CD4-positive, alpha-beta T cell treated with Interleukin-4 for 1 hour (primary cell): ENCODE measurements at regions not wholly inside any gene's neighbourhood (a gene's known extent, or its start where the extent isn't known, plus 50 kb on each side); places are given as distances from the start of the nearest gene placed in this dataset.

Source experiments
- DNase-seq, 2 donors: peaks; one replicate each; pipeline ENCODE4 v3.0.0-alpha.2; 2020 to 2022

GRCh38 chr16:85394456-85395206, 218.5 kb upstream of the GSE1 start:
- DNase-seq: peak in 1 of 2 donors; percentile 5

DNA sequence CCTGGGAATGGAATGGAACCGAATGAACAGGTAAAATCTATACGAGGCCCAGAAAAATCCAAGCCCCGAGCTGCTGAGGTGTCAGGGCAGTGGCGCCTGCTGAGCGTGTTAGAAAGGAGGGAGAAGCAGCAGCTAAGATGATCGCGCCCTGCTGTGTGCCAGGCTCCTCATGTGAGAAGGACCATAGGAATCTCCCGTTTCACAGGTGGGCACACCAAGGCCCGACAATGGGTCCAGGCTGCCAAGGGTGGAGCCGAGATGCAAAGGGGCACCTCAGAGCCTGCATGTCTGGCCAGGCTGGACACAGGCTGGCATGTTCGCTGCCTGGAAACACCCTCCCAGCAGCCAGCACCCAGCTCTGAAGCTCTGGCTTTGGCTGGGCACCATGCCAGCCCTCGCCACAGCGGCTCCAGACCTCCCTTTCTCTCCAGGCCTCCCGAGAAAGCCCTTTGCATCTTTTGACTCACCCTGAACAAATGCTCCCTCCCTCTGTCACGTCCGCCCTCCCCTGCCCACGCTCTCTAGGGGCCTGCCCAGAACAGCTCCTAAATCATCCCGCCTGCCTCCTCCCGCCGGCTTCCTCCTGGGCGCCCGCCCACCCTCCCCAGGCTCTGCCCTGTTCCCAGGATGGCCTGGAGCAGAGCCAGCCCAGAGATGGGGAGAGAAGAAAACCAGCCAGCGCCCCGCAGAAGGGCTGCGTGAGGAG, 217.8 kb upstream of the GSE1 start:
- DNase-seq: peak in 1 of 2 donors; percentile 1

GRCh38 chr16:85395913-85396878, 216.9 kb upstream of the GSE1 start:
- peak in 1 of 2 donors; percentile 6 for DNase-seq

DNA sequence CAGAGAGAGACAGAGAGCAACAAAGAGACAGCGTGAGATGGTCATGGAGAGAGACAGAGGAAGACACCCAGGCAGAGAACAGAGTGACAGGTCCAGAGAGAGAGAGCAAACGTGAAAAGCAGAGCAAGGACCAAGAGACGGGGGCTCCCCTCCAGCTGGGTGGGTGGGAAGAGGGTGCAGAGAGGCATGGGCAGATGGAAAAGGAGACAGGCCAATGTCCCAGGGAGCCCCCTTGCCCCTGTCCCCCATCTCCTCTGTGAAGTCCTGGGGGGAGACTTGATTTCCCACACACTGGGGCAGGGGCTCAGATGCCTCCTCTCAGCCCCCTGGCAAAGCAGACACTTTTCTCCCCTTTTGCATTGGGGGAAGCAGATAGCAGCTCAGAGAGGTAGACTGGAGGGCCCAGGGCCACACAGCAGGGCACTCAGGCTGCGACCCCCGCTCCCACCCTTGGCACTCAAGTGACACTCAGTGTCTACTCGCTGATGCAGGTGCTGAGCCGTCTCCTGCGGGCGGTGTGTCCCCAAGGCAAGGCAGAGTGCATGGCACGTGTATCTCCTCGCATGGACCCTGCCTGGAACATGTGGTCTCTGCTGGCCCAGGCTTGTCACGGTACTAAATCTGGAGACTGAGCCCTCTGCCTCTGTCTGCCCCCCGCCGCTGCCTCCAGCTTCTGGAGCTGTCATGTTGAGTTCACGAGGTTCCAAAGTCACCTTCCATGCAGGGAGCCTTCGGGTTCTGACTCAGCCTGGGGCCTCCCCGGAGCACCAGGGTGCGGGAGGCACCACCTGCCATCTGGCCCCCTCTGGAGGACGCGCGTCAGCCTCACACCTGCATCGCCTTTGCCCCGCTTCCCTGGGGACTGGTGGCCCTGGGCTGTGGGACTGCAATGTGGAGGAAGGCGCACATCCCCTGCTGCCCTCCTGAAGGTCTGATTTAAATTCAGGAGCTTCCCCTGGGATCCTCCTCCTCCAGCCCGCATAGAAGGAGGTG, 215.9 kb upstream of the GSE1 start:
- DNase-seq: peak in 1 of 2 donors; percentile 5

DNA sequence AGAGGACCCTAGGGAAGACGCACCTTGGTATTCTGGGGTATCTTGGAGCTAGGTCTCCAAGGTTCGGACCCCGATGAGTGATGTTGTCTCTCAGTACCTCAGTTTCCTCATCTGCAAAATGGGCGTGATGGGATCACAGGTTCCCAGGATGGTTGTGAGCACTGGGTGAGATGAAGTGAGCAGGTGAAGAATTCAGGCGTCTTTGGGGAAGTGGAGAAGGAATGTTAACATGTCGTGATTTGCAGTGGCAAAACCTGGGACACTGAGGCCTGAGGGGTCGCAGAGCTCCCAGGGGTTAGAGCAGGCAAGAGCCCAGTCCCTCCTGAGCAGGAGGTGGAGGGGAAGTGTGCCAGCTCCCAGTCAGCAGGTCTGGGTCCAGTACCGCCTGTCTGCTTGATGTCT, 215.1 kb upstream of the GSE1 start:
- no peak for DNase-seq

DNA sequence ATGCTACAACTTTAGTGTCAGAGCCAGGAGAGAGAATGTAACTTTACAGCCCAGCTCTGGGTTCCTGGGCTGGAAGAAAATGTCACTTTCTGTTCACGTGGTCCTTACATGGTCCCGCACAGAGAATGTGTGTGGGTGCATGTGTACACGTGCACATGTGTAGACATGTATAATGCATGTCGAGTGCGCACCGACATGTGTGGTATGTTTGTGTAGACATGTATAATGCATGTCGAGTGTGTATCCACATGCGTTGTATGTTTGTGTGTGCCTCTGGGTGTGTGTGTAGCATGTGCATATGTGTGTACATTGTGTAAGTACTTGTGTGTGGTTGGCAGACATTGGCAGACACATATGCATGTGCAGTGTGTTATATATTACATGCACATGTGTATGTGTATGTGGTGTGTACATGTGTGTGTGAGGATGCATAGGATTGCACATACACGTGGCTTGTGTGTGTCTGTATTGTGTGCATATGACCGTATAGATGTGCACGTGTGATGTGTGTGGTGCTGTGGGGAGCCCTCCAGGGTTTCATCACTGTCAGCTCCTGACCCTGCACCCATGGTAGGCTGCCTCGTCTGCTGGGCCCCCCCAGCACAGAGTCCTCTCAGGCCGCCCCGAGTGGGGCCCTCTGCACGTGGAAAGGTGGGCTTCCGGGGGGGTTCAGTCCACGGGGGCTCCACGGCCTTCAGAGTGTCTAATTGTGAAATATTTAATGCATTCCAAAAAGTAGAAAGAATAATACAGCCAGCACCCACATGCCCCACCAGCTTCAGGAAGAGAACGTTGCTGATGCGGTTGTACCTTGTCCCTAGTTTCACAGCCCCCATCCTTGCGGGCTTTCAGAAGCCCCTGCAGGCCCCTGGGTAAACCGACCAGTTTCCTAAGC, 214.2 kb upstream of the GSE1 start:
- no peak for DNase-seq

- DNase-seq: no peak
These were observed 213.4 kb upstream of the GSE1 start for GRCh38 chr16:85399583-85400284.

DNA sequence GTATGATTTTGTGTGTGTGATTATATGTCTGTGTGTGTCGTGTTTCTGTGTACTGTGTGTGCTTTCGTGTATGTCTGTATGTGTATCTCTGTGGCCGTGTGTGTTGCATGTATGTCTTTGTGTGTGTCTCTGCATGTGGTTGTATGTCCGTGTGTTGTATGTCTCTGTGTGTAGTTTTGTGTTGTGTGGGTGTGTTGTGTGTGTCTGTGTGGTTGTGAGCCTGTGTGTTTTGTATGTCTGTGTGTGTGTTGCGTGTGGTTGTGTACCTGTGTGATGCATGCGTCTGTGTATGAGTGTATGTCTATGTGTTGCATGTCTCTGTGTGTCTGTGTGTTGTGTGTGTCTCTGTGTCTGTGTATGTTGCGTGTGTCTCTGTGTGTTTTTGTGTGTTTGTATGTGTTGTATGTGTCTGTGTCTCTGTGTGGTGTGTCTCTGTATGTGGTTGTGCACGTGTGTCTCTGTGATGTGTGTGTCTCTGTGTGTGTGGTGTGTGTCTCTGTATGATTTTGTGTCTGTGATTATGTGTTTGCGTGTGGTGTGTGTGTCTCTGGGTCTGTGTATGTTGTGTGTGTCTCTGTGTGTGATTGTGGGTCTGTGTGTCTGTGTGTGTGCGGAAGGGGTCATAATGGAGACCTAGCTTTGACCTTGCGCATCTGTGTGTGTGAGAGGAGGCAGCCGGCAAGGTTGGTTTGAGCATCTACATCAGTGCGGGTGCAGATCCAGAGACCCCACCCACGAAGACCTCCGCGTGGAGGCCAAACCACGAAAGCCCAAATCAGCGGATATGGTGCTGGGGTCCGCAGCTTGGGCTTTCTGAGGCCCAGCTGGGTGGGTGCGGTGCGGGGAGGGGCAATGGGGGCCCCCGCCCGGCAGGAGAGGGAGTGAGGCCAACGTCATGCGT, 212.6 kb upstream of the GSE1 start:
- DNase-seq: no peak

GRCh38 chr16:85401370-85401916, 211.7 kb upstream of the GSE1 start:
- DNase-seq: no peak

GRCh38 chr16:85401917-85402766, 211.0 kb upstream of the GSE1 start:
- DNase-seq: no peak

DNA sequence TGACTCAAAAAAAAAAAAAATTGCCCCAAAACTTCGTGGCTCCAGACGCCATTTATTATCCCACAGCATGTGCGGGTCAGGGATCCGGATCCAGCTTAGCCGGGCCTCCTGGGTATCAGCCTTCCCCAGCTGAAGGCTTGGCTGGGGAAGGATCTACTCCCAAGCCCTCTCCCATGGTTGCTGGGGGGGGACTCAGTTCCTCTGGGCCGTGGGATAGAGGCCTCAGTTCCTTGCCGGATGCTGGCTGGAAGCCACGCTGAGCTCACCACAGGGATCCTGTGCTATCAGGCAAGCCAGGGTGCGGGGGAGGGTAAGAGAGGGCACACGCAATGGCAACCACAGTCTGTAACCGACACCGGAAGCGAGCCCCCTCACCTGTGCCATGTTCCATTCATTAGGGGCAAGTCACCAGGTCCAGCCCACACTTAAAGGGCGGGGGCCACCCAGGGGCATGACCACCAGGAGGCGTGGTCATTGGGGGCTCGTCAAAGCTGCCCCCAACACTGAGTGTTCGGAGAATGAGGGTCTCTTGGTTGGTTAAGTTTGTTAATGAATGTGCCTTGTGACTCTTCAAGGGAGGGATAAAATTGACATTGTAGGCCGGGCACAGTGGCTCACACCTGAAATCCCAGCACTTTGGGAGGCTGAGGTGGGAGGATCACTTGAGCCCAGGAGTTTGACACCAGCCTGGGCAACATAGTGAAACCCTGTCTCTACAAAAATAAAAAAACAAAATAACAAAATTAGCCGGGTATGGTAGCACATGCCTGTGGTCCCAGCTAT, 210.0 kb upstream of the GSE1 start:
- DNase-seq: peak in 1 of 2 donors; percentile 10

DNA sequence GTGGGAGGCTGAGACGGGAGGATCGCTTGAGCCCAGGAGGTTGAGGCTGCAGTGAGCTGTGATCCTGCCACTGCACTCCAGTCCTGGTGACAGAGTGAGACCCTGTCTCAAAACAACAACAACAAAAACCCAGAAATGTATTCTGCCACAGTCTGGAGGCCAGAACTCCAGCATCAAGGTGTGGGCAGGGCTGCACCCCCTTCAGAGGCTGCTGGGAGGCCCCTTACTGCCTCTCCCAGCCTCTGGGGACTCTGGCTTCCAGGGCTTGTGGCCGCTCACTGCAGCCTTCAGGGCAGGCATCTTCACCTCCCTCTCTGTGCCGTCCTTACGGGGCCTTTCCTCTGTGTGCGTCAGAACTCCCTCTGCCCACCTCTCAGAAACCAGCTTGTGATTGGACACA, 209.4 kb upstream of the GSE1 start:
- no peak for DNase-seq

GRCh38 chr16:85412911-85413520, 200.1 kb upstream of the GSE1 start:
- peak in 1 of 2 donors; percentile 2 for DNase-seq

DNA sequence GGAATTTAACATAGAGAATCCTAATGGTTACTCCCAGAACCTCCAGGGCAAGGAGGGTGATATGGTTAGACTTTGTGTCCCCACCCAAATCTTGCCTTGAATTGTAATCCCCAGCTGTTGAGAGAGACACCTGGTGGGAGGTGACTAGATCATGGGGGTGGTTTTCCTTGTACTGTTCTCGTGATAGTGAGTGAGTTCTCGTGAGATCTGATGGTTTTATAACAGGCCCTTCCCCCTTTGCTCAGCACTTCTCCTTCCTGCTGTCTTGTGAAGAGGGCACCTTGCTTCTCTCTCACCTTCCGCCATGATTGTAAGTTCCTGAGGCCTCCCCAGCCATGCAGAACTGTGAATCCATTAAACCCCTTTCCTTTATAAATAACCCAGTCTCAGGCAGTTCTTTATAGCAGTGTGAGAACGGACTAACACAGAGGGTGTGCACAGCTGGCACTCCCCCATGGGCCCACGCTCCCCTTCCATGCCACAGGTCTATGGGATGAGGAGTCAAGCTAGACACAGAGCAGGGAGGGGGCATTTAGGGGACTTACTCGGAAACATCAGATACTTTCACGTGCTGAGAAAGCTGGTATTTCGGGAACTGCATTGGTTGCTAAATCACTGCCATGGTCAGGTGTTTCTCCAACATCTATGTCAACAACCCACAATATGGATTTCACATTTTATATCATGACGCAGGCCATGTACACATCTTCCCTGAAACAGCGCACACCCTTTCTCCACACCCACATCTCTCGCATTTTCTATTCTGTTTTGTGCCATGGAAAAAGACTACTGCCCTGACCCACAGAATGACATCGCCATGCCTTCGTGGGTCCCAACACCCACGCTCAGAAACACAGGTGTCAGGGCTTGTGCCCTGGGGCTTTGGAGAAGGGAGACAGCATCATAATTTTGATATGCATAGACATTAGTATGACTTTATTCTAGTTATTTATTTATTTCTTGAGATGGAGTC, 199.1 kb upstream of the GSE1 start:
- DNase-seq: no peak
